Stimulated activated CD8-positive, alpha-beta memory T cell treated with anti-CD3 and anti-CD28 coated beads, Interleukin-12 subunit alpha, Interleukin-12 subunit beta, amount 100 ng/mL, for 4 hours (primary cell): ENCODE measurements at regions not wholly inside any gene's neighbourhood (a gene's known extent, or its start where the extent isn't known, plus 50 kb on each side); places are given as distances from the start of the nearest gene placed in this dataset.
"Not testable (repeated sequence)": the region's sequence is repeated elsewhere in the genome, so short reads cannot be mapped to it uniquely, and the experiment has no call there.

ENCODE experiments used
- DNase-seq: peaks from one replicate; pipeline ENCODE4 v3.0.0-alpha.2; 2020; ENCODE audit warnings: low read depth

GRCh38 chr12:66775871-66776270 lies 97.0 kb upstream of the GRIP1 start:
- DNase-seq = no peak

GRCh38 chr12:66776974-66777373 lies 98.1 kb upstream of the GRIP1 start:
- peak; percentile 6 for DNase-seq

GRCh38 chr12:66779466-66779865 lies 100.6 kb upstream of the GRIP1 start:
- DNase-seq = no peak

- DNase-seq = no peak
These were observed 107.8 kb upstream of the GRIP1 start for GRCh38 chr12:66786531-66787308.

DNA sequence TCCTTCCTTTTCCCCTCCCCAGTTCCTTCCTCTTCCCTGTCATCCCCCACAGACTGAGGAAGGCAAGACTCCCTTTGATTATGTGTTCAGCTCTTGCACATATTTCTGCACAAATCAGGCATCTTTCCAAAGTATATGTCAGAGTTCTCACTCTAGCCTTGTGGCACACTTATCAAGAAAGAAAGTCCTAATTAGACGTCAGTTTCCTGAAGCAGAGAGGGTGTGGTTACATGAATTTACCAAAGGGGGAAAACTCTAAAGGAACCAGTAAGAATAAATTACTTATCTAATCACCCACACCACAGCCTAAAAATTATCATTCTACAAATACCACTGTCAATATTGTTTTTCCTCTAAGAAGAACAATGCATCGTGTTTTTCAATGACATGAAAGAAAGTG lies 120.7 kb upstream of the GRIP1 start:
- no peak for DNase-seq

DNA sequence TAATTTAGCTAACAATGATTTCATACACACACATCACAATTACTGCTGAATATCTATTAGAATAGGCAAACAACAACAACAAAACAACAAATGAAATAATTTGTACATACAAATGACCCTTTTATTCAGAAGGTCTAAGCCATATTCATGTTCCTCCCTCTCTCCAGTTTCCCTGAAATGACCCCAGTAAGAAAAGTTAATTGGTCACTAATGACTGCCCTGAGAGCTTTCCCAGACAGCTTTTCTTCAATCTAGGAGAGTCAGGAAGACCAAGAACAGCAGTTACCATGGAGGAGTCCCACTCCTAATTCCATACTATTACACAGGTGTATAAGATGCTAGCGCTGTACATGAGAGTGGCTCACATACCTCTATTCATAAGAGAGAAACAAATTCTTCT lies 121.2 kb upstream of the GRIP1 start:
- DNase-seq = no peak

- no peak for DNase-seq
These were observed 125.1 kb upstream of the GRIP1 start for GRCh38 chr12:66803930-66804329.

DNA sequence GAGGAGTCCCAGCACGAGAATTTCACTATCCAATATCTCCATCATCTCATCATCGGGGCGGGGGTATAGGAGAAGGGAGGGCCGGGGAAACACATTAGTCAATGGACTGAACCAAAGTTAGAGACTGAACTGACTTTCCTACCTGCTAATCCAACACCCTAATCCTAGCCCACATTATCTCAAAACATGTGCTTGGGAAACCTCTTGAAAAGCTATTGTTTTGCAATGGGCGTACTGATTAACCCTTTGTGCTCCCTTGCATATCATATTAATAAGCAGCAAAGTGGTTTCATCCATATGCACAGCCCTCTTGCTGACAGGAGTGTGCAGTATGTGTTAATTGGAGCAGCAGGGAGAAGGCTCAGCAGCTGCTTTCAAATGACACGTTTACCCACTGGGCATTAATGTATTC lies 125.7 kb upstream of the GRIP1 start:
- DNase-seq = no peak

- DNase-seq = no peak
These were observed 129.7 kb upstream of the GRIP1 start for GRCh38 chr12:66808606-66809005.

GRCh38 chr12:66813137-66813892 lies 134.4 kb upstream of the GRIP1 start:
- no peak for DNase-seq

- no peak for DNase-seq
These were observed 140.7 kb upstream of the GRIP1 start for GRCh38 chr12:66819587-66819986.

- DNase-seq = no peak
These were observed 144.1 kb upstream of the GRIP1 start for GRCh38 chr12:66822961-66823360.

GRCh38 chr12:66823857-66824570 lies 145.1 kb upstream of the GRIP1 start:
- DNase-seq = no peak

DNA sequence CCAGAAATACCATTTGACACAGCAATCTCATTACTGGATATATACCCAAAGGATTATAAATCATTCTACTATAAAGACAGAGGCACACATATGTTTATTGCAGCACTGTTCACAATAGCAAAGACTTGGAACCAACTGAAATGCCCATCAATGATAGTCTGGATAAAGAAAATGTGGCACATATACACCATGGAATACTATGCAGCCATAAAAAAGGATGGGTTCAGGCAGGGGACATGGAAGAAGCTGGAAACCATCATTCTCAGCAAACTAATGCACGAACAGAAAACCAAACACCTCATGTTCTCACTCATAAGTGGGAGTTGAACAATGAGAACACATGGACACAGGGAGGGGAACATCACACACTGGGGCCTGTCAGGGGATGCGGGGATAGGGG lies 147.0 kb upstream of the GRIP1 start:
- DNase-seq = not testable (repeated sequence)

- no peak for DNase-seq
These were observed 150.9 kb upstream of the GRIP1 start for GRCh38 chr12:66829660-66830325.

DNA sequence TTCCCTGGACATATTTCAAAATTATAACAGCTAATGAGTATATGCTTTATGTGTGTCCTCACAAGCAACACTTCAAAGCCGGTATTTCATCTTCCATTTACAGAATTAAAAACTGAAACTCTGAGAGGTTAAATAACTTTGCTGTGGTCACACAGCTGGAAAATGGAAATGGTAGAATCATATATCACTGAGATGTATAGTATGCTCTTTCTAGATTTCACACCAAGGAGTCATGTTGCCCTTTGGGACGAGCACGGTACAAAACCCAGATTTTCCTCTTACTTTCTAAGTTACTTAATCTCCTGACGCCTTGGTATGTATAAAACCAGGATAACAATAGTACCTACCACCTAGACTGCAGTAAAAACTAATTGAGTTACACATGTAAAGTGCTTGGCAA lies 152.6 kb upstream of the GRIP1 start:
- DNase-seq = no peak

DNA sequence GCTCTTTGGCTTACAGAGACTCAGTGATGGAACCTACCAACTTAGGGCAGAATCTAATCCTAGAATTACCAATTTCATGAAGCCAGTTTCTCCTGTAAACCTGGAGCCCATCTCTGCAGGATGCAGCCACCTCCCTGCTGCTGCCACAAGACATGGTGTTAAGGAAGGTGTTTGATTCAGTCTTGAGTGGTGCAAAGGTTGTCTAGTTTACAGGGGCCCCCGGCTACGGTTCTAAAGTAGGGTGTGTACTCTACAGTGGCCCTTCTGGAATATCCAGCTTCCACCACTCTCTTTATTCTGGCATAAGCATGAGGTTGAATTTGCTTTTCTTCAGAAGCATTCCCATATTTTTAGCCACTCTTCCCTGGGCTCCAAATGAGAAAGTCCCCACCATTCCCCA lies 154.1 kb upstream of the GRIP1 start:
- no peak for DNase-seq

GRCh38 chr12:66836623-66837310 lies 157.9 kb upstream of the GRIP1 start:
- DNase-seq = no peak

DNA sequence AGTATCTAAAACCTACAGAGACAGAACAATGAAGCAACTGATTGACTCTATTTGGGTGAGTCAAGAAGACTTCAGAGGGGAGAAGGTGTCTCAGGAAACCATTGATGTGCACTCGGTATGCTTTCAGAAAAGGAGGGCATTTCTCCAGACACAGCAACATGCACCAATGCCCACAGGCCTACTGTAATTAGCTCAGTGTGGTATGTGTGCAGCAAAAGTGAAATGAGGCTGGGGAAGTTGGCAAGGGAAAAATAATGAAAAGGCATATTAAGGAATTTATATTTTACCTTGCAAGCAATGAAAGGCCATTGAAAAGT lies 158.4 kb upstream of the GRIP1 start:
- DNase-seq = no peak

- DNase-seq = no peak
These were observed 159.5 kb upstream of the GRIP1 start for GRCh38 chr12:66838366-66838765.

DNA sequence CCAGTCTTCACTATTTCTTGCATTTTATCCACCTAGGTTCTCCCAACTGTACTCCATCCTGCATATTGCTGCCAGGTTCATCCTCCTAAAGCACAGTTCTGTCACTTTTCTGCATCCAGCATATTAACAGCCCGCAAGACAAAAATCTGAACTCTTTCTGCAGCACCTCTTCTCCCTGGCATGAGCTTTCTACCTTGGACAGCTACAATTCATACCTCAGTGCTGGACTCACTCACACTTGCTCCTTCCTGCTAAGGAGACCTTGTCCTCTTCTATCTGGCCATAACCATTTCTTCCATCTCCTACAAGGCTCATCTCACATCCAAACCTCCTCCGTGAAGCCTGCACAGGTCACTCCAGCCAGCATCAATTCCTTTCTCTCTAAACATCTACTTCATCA lies 170.1 kb upstream of the GRIP1 start:
- no peak for DNase-seq

DNA sequence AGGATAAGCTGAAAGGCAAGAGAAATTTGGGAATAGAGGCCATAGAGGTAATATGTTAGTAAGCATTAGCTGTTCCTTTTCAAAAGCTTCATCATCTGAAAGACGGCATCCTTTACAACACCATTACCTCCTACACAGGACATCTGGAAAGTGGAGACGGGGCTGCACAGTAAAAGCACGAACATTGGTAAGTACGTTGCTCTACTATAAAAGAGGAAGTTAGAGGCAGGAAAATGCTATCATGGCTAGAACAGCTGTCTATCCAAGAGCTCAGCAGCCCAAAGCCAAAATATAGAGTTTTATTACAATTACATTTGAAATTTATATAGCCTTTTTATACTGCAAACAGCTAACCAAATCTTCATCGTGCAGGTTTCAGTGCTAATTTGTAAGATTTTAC lies 172.3 kb upstream of the GRIP1 start:
- no peak for DNase-seq
